Kasumi-1 (cell line): ENCODE measurements at regions not wholly inside any gene's neighbourhood (a gene's known extent, or its start where the extent isn't known, plus 50 kb on each side); places are given as distances from the start of the nearest gene placed in this dataset.
"Not testable (repeated sequence)": the region's sequence is repeated elsewhere in the genome, so short reads cannot be mapped to it uniquely, and the experiment has no call there.

Experiments
- DNase-seq, 2 experiments: peaks; one replicate each; lab custom pipeline; 2025; lab: John Stamatoyannopoulos, UW

DNA sequence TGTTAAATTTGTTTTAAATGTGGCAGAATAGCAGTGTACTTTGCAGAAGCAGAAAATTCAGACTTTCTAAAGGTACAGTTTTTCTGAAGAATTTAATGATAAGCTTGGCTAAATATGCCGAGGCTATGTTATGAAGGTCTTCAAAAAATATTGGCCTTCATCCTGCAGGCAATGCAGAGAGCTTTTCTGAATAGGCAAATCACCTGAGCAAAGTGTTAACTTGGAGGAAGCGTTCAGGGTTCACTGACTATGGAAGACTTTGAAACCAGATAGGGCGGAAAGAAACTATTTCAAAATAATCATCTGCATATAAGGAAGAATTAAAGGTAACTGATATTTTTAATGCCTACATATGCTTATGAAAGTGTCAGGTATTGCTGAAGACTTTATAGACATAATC, 133.7 kb upstream of the SETBP1 start:
- no peak for DNase-seq

- no peak for DNase-seq
These were observed 132.1 kb upstream of the SETBP1 start for GRCh38 chr18:44548291-44549221.

DNA sequence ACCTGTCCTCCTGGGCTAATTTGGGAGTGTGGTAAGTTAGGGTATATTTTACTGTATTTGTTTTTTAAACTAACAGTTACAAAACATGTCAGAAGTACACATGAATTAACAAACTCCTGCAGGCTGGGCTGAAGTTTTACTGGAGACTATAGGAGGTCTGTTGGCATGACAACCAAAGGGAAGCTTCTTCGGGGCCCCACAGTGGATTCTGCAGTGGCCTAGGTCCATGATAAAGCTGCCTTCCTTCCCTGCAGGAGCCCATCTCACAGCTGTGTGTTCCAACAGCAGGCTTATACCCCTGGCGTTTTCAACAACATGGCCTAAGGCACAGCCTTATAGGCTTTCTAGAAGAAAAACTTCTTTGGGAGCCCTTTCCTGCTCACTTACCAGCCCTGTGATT, 128.0 kb upstream of the SETBP1 start:
- DNase-seq, result no peak

DNA sequence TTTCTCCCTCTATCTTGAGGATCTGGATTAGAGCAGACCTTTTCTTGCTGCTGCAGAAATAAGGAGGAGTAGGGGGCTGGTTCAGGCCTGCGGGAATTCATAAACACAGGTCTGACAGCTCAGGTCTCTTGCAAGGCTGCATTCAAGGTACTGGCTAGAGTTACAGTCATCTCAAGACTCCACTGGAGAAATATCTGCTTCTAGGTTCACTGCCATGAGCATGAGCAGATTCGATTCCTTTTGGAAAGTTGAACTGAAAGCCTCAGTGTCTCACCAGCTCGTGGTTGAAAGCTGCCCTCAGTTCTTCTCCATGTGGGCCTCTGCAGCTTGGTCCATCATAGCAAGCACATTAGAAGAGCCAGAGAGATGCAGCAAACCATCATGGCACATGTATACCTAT, 124.4 kb upstream of the SETBP1 start:
- DNase-seq, result no peak

- DNase-seq, result no peak
These were observed 123.0 kb upstream of the SETBP1 start for GRCh38 chr18:44557616-44558151.

DNA sequence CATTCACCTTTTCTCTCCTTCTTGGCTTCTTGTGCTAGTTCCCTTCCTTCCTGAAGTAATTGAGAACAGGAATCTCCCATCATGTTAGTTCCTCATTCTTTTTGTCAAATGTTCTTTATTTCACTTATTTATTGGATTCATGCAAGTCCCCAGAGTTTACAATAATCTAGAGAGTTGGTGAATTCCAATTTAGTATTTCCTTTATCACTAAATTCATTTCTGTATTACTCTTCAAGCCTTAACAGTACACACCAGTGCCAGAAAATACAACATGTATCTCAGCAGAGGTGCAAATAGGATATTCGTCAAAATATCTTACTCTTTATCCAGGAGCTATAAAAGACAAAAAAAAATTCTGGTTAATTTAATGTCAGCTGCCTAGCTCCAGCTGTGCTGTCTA, 121.9 kb upstream of the SETBP1 start:
- DNase-seq, result no peak

- DNase-seq, result no peak
These were observed 117.7 kb upstream of the SETBP1 start for GRCh38 chr18:44562986-44563385.

- DNase-seq, result peak in 1 of 2 experiments; percentile 12
These were observed 115.8 kb upstream of the SETBP1 start for GRCh38 chr18:44564922-44565321.

GRCh38 chr18:44568342-44568741, 112.3 kb upstream of the SETBP1 start:
- no peak for DNase-seq

DNA sequence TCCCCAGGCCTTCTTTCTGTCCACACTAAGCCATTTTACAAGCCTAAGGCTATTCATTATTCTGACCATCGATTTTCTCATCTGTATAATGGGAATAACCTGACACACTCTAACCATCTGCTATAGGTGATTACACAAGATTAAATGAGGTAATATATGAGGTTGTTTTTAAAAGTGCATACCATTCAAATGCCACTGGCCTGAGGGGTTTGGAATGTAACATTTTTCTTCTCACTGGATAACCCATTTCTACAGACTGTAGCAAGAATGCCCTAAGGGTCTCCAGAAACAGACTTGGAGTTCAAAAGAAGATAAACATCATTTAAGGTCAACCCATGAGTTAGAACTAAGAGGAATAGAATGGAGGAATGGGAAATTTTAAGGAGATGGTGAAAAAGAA, 111.7 kb upstream of the SETBP1 start:
- DNase-seq, result no peak

- no peak for DNase-seq
These were observed 111.2 kb upstream of the SETBP1 start for GRCh38 chr18:44569391-44570055.

DNA sequence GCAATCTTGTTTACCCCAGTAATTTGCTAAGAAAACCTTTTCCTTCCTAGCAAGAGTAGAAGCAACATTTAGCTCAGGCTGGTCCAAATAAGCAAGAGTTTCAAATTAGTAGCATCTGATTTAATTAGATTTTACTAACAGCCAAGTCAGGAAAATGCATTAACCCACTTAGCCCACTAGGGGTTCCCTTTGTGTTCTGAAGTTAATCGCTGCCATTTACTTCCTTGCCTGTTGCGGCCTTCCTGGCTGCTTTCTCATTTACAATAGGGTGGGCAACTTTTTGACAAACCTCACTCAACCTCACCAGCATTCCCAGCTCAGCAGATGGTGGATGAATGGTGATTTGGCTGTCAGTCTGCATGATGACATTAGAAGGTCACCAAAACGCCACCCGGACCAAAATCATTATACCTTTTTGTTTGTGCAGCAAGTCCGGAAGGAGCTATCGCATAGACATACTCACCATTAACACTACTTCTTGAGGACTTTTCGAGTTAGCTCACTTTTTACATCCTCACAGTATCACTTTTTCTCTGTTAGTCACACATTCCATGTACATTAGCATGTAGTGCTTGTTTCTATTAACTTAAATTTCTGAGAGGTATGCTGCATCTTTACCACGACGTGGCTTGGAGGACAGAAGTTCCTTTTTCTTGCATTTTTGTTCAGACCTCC, 101.5 kb upstream of the SETBP1 start:
- peak; percentile 38 to 44 for DNase-seq

- no peak for DNase-seq
These were observed 100.9 kb upstream of the SETBP1 start for GRCh38 chr18:44579745-44580144.

DNA sequence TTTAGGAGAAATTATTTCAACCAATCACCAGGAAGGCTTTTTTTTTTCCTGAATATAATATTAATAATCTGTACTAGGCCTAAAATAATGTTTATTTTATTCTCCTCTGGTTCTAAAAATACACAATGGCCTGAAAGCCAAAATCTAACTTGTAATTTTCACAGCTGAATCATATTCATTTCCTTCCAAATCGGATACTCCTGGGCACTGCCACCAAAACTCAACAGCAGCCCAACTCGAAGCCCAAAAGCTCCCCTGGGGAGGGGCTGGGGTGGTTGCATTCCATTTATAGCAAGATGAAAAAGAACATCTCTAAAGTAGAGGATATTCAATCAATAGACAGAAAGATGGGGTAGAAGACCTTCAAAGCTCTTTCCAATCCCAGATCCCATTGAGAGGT, 100.5 kb upstream of the SETBP1 start:
- no peak for DNase-seq

DNA sequence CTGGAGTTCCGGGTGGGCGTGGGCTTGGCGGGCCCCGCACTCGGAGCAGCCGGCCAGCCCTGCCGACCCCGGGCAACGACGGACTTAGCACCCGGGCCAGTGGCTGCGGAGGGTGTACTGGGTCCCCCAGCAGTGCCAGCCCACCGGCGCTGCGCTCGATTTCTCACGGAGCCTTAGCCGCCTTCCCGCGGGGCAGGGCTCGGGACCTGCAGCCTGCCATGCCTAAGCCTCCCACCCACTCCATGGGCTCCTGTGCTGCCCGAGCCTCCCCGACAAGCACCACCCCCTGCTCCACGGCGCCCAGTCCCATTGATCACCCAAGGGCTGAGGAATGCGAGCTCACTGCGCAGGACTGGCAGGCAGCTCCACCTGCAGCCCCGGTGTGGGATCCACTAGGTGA, 99.9 kb upstream of the SETBP1 start:
- not testable (repeated sequence) for DNase-seq

- no peak for DNase-seq
These were observed 98.2 kb upstream of the SETBP1 start for GRCh38 chr18:44582456-44582855.

- DNase-seq, result no peak
These were observed 95.8 kb upstream of the SETBP1 start for GRCh38 chr18:44584900-44585299.

- no peak for DNase-seq
These were observed 93.7 kb upstream of the SETBP1 start for GRCh38 chr18:44586782-44587524.

DNA sequence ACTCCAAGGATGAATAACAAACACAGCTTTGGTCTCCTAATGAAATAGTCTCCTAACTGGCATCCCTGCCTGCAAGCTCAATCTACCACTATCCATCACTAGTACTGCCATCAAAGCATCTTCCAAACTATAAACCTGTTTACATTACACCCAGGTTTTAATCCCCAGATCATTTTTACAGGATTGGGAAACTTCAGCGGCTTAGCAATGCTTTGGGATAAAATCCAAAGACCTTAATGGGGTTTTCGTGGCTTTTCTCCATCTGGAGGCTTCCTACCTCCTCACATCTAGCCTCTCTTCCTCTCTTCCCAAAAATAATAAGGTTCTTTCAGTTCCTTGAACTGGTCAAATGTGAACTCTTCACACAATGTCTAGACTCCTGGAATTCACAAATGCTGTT, 92.2 kb upstream of the SETBP1 start:
- no peak for DNase-seq

DNA sequence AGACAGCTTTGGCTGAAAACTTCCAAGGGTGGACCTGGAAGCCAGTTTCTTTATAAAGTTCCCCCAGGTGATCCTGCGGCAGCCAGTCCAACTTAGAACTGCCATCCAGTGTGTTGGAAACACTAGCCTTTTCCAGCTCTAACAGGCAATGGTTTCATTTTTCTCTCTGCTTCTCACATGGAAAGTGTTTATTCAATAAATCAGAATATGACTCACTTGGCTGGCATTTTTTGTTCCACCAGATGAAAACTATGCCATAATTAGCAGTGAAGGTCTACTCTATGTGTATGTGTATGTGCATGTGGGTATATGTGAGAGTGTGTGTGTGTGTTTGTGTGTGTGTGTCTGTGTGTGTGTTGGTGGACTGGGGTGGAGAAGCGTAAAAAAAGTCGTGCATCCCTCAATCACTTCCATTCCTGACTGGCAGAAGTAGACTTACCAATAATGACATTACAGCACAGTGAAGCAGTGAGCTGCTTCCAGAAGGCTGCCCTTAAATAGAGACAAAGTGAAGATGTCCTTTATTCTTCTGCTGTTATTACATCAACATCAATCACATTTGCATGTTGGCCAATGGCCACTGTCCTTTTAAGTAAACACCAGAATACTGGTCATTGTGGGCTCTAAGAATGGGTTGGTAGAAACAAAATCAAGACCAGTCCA, 90.9 kb upstream of the SETBP1 start:
- DNase-seq, result no peak

DNA sequence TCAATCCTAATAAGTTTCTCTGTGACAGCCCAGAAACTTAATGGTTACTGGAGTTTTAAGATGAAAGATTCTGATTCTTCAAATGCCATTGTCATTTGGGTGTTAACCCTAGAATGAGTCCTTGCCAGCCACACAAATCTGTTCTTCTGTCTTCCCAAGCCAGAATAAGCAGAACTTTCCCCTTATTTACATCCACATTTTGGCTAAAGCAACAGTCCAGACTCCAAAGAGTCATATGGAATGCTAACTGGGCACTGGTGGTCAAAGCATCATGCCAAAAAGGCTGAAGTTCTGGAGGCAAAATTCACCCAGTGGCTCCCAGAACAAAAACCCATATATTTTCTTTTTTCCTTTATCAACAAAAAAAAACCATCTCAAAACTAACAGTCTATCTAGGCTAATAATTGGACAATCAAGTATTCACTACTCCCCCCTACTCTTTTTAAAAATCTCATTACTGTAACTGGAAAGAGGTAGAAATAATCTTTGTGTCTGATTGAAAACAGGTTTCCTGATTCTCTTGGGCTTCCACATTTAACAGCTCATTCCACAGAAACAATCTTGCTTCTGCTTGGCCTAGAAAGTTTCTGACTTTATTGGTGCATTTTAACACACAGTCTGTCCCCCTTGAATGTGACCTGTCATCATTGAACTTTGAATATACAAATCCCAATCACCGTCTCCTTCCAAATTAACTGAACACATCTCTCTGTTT, 89.6 kb upstream of the SETBP1 start:
- DNase-seq, result no peak
